GM23338 (cell line): ENCODE measurements at regions not wholly inside any gene's neighbourhood (a gene's known extent, or its start where the extent isn't known, plus 50 kb on each side); places are given as distances from the start of the nearest gene placed in this dataset.
A peak's percentile ranks its signal among the peaks of the same experiment; 100 is the strongest.

Experiments
- ATAC-seq: fragments of 200-7000 bp; cut with Tn5 transposase; 3 replicates; pipeline ENCODE4 v1.9.1; 2020
- DNase-seq: peaks from one replicate; pipeline ENCODE4 v3.0.0-alpha.2; 2015; ENCODE audit warnings: low spot score
- H2AFZ ChIP-seq: fragments of 200-600 bp; sonication (generic); 2 replicates; pipeline ENCODE4 v1.8.0; 2016; ENCODE audit warnings: antibody characterized with exemption, mild to moderate bottlenecking, moderate library complexity
- H3F3A ChIP-seq: fragments of 200-600 bp; sonication (generic); replicated peaks from 2 replicates; pipeline ENCODE4 v1.8.0; 2017; ENCODE audit warnings: antibody characterized with exemption, mixed run types, low read depth
- H3K27ac ChIP-seq: fragments of 200-600 bp; sonication (generic); 2 replicates; pipeline ENCODE4 v1.6.1; 2016; ENCODE audit warnings: low read depth
- H3K27me3 ChIP-seq: fragments of 200-600 bp; sonication (generic); 2 replicates; pipeline ENCODE4 v1.8.0; 2016; ENCODE audit warnings: mild to moderate bottlenecking, mixed run types, moderate library complexity; ENCODE audit not compliant: insufficient read depth
- H3K36me3 ChIP-seq: fragments of 200-600 bp; sonication (generic); 2 replicates; pipeline ENCODE4 v1.8.0; 2016; ENCODE audit warnings: mild to moderate bottlenecking; ENCODE audit not compliant: insufficient read depth
- H3K4me1 ChIP-seq: fragments of 200-600 bp; sonication (generic); 2 replicates; pipeline ENCODE4 v1.8.0; 2016; ENCODE audit warnings: mild to moderate bottlenecking, moderate library complexity; ENCODE audit not compliant: insufficient read depth
- H3K4me2 ChIP-seq: fragments of 200-600 bp; sonication (generic); 2 replicates; pipeline ENCODE4 v1.7.1; 2017; ENCODE audit warnings: mixed run types
- H3K4me3 ChIP-seq: fragments of 200-600 bp; sonication (generic); 2 replicates; pipeline ENCODE4 v1.6.1; 2016; ENCODE audit warnings: mixed run types
- H3K79me2 ChIP-seq: fragments of 200-600 bp; sonication (generic); replicated peaks from 2 replicates; pipeline ENCODE4 v1.8.0; 2017; ENCODE audit warnings: mild to moderate bottlenecking; ENCODE audit not compliant: insufficient read depth
- H3K9me2 ChIP-seq: fragments of 200-600 bp; sonication (generic); 2 replicates; pipeline ENCODE4 v1.8.0; 2017; ENCODE audit not compliant: insufficient read depth
- H4K20me1 ChIP-seq: fragments of 200-600 bp; sonication (generic); replicated peaks from 2 replicates; pipeline ENCODE4 v1.8.0; 2017; ENCODE audit warnings: mild to moderate bottlenecking; ENCODE audit not compliant: insufficient read depth
- H3K27ac Mint-ChIP-seq: 2 replicates; pipeline ENCODE4 v1.8.0; 2020; ENCODE audit warnings: inconsistent platforms, mild to moderate bottlenecking, moderate library complexity, mixed read lengths
- H3K27me3 Mint-ChIP-seq: 3 replicates; pipeline ENCODE4 v1.8.0; 2022; ENCODE audit warnings: low read depth, mild to moderate bottlenecking, moderate library complexity, mixed read lengths, inconsistent platforms; ENCODE audit not compliant: insufficient read depth, poor library complexity
- H3K36me3 Mint-ChIP-seq: 3 replicates; pipeline ENCODE4 v1.8.0; 2021; ENCODE audit warnings: low read depth, mild to moderate bottlenecking, inconsistent platforms, moderate library complexity, mixed read lengths
- H3K4me1 Mint-ChIP-seq: 3 replicates; pipeline ENCODE4 v1.8.0; 2020; ENCODE audit warnings: mild to moderate bottlenecking, inconsistent platforms, mixed read lengths
- H3K4me3 Mint-ChIP-seq: 3 replicates; pipeline ENCODE4 v1.8.0; 2021; ENCODE audit warnings: moderate library complexity, mild to moderate bottlenecking, inconsistent platforms, mixed read lengths
- H3K9me3 Mint-ChIP-seq: 3 replicates; pipeline ENCODE4 v1.8.0; 2020; ENCODE audit warnings: moderate library complexity, mild to moderate bottlenecking, inconsistent platforms, mixed read lengths
- CREB1 ChIP-seq: fragments of 250-450 bp; sonication (Bioruptor Pico); IDR thresholded peaks from 2 replicates; pipeline ENCODE4 v1.5.0; 2020; ENCODE audit warnings: low read depth, mild to moderate bottlenecking, moderate library complexity
- EZH2 ChIP-seq: fragments of 200-600 bp; sonication (generic); IDR thresholded peaks from one replicate; pipeline ENCODE4 v1.8.0; 2017; ENCODE audit warnings: antibody characterized with exemption, mild to moderate bottlenecking, low read depth; ENCODE audit not compliant: unreplicated experiment
- EZH2phosphoT487 ChIP-seq: fragments of 200-600 bp; sonication (generic); IDR thresholded peaks from one replicate; pipeline ENCODE4 v1.8.1; 2018; ENCODE audit warnings: antibody characterized with exemption; ENCODE audit not compliant: unreplicated experiment
- JUNB ChIP-seq: IDR thresholded peaks from one replicate; pipeline ENCODE4 v1.6.1; 2016; ENCODE audit warnings: antibody characterized with exemption; ENCODE audit not compliant: unreplicated experiment
- NANOG ChIP-seq: IDR thresholded peaks from 2 replicates; pipeline ENCODE4 v1.6.1; 2016; ENCODE audit warnings: antibody characterized with exemption, borderline replicate concordance
- POLR2AphosphoS5 ChIP-seq: IDR thresholded peaks from 2 replicates; pipeline ENCODE4 v1.6.1; 2016; ENCODE audit warnings: antibody characterized with exemption, low read depth
- STAT1 ChIP-seq: IDR thresholded peaks from one replicate; pipeline ENCODE4 v1.6.1; 2016; ENCODE audit warnings: antibody characterized with exemption; ENCODE audit not compliant: unreplicated experiment
- ZNF114 ChIP-seq: fragments of 250-450 bp; sonication (Bioruptor Pico); IDR thresholded peaks from 2 replicates; pipeline ENCODE4 v1.5.0; 2020; ENCODE audit warnings: mild to moderate bottlenecking, moderate library complexity
- ZNF331 ChIP-seq: fragments of 250-450 bp; sonication (Bioruptor Pico); IDR thresholded peaks from 2 replicates; pipeline ENCODE4 v1.5.0; 2020; ENCODE audit warnings: low read depth, mild to moderate bottlenecking, moderate library complexity
- ZNF462 ChIP-seq: fragments of 250-450 bp; sonication (Bioruptor Pico); IDR thresholded peaks from 2 replicates; pipeline ENCODE4 v1.5.0; 2020; ENCODE audit warnings: mild to moderate bottlenecking, moderate library complexity
- TF ChIP-seq, protein P1 (sequence below): IDR thresholded peaks from one replicate; pipeline ENCODE4 v1.6.1; 2018; ENCODE audit warnings: antibody characterized with exemption; ENCODE audit not compliant: unreplicated experiment
- TF ChIP-seq, protein P2 (sequence below): IDR thresholded peaks from 2 replicates; pipeline ENCODE4 v1.6.1; 2016; ENCODE audit warnings: antibody characterized with exemption
- TF ChIP-seq, protein P3 (sequence below), 2 experiments: fragments of 200-600 bp in 1 of 2; sonication (generic) in 1 of 2; conservative IDR thresholded peaks; 2 replicates each; pipeline versions ENCODE4 v1.5.1 to v1.6.1; 2016 to 2017; ENCODE audit warnings: antibody characterized with exemption in 2 of 2, low read depth in 2 of 2, mild to moderate bottlenecking in 2 of 2, moderate library complexity in 1 of 2

DNA sequence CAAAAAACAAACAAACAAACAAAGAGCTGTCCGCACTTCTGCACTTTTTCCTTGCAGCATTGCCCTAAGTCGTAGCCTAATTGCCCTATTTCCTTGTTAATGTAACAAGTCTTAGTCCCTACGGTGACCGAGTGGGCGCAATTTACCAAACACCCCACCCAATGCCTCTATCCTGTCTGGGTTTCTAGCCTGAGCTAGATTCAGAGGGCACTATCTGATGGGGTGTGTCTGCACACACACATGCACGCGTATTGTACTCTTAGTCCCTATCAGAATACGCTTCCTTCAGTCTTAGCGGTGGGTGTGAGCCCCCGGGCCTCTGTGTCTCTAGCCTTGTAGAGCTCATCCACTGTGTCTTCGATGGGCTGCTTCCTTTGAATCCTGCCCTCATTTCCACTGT, 125.9 kb upstream of the DLG1 start:
- H3K79me2 ChIP-seq: no peaks in the 10 kb centered on the region
- H3K27ac Mint-ChIP-seq: no peak overlapping the region
- peaks cover 9% of the 10 kb centered on the region; the same call in 2 of the 3 replicates for H3K4me1 Mint-ChIP-seq
- H3K36me3 Mint-ChIP-seq: no peaks in the 10 kb centered on the region
- no peak overlapping the region for H3K4me3 Mint-ChIP-seq
- H3K27ac ChIP-seq: no peak overlapping the region
- ATAC-seq: no peak
- TF ChIP-seq ZNF114 (CRISPR knock-in tag) (no peak), JUNB (no peak), EZH2 (no peak), ZNF331 (CRISPR knock-in tag) (no peak), NANOG (no peak), POLR2AphosphoS5 (no peak), ZNF462 (CRISPR knock-in tag) (no peak), STAT1 (no peak), CREB1 (CRISPR knock-in tag) (no peak), EZH2phosphoT487 (no peak)
- TF ChIP-seq, protein P1, sequence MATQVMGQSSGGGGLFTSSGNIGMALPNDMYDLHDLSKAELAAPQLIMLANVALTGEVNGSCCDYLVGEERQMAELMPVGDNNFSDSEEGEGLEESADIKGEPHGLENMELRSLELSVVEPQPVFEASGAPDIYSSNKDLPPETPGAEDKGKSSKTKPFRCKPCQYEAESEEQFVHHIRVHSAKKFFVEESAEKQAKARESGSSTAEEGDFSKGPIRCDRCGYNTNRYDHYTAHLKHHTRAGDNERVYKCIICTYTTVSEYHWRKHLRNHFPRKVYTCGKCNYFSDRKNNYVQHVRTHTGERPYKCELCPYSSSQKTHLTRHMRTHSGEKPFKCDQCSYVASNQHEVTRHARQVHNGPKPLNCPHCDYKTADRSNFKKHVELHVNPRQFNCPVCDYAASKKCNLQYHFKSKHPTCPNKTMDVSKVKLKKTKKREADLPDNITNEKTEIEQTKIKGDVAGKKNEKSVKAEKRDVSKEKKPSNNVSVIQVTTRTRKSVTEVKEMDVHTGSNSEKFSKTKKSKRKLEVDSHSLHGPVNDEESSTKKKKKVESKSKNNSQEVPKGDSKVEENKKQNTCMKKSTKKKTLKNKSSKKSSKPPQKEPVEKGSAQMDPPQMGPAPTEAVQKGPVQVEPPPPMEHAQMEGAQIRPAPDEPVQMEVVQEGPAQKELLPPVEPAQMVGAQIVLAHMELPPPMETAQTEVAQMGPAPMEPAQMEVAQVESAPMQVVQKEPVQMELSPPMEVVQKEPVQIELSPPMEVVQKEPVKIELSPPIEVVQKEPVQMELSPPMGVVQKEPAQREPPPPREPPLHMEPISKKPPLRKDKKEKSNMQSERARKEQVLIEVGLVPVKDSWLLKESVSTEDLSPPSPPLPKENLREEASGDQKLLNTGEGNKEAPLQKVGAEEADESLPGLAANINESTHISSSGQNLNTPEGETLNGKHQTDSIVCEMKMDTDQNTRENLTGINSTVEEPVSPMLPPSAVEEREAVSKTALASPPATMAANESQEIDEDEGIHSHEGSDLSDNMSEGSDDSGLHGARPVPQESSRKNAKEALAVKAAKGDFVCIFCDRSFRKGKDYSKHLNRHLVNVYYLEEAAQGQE: no peak
- TF ChIP-seq, protein P2, sequence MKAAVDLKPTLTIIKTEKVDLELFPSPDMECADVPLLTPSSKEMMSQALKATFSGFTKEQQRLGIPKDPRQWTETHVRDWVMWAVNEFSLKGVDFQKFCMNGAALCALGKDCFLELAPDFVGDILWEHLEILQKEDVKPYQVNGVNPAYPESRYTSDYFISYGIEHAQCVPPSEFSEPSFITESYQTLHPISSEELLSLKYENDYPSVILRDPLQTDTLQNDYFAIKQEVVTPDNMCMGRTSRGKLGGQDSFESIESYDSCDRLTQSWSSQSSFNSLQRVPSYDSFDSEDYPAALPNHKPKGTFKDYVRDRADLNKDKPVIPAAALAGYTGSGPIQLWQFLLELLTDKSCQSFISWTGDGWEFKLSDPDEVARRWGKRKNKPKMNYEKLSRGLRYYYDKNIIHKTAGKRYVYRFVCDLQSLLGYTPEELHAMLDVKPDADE: no peak
- TF ChIP-seq, protein P3, sequence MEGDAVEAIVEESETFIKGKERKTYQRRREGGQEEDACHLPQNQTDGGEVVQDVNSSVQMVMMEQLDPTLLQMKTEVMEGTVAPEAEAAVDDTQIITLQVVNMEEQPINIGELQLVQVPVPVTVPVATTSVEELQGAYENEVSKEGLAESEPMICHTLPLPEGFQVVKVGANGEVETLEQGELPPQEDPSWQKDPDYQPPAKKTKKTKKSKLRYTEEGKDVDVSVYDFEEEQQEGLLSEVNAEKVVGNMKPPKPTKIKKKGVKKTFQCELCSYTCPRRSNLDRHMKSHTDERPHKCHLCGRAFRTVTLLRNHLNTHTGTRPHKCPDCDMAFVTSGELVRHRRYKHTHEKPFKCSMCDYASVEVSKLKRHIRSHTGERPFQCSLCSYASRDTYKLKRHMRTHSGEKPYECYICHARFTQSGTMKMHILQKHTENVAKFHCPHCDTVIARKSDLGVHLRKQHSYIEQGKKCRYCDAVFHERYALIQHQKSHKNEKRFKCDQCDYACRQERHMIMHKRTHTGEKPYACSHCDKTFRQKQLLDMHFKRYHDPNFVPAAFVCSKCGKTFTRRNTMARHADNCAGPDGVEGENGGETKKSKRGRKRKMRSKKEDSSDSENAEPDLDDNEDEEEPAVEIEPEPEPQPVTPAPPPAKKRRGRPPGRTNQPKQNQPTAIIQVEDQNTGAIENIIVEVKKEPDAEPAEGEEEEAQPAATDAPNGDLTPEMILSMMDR (conservative IDR thresholded peaks at IDR 0.05; ENCODE audit: low read depth in 2 of 2): no peak
- H3K4me1 ChIP-seq: no peaks in the 10 kb centered on the region
- H3K4me3 ChIP-seq: no peak overlapping the region
- H3K36me3 ChIP-seq: no peaks in the 10 kb centered on the region
- H2AFZ ChIP-seq: peak overlapping the region; percentile 78; the same call in 1 of the 2 replicates
- H3K9me2 ChIP-seq: no peaks in the 10 kb centered on the region
- peaks cover 2% of the 10 kb centered on the region for H3K27me3 Mint-ChIP-seq
- H3K4me2 ChIP-seq: no peak overlapping the region
- H4K20me1 ChIP-seq: no peaks in the 10 kb centered on the region
- no peaks in the 10 kb centered on the region for H3K27me3 ChIP-seq
- H3F3A ChIP-seq: no peaks in the 10 kb centered on the region
- no peaks in the 10 kb centered on the region for H3K9me3 Mint-ChIP-seq
- DNase-seq: no peak
